Fibroblast of skin of back (primary cell): ENCODE measurements at regions not wholly inside any gene's neighbourhood (a gene's known extent, or its start where the extent isn't known, plus 50 kb on each side); places are given as distances from the start of the nearest gene placed in this dataset.
"Not testable (repeated sequence)": the region's sequence is repeated elsewhere in the genome, so short reads cannot be mapped to it uniquely, and the experiment has no call there.

ENCODE experiments used
- DNase-seq: peaks from one replicate; pipeline ENCODE4 v3.0.0-alpha.2; 2013

DNA sequence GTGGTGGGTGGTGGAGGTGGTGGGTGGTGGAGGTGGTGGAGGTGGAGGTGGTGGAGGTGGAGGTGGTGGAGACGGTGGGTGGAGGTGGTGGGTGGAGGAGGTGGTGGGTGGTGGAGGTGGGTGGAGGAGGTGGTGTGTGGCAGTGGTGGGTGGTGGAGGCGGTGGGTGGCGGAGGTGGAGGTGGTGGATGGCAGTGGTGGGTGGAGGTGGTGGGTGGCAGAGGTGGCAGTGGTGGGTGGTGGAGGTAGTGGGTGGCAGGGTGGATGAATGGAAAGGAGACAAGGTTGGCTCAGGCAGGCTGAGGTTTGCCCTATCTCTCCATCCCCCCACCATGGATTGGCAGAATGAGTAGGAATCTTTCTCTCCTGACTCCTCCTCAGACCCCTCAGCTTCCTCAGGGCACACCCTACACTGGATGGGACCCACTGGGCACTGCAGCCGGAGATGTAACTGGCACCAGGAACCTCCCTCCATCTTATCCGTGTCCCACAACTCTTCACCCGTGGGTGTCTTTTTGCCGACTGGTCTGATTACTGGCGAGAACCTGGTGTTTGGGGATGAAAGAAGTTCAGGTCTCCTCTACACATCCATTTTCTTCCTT, 166.3 kb downstream of the C9orf50 start:
- no peak for DNase-seq

DNA sequence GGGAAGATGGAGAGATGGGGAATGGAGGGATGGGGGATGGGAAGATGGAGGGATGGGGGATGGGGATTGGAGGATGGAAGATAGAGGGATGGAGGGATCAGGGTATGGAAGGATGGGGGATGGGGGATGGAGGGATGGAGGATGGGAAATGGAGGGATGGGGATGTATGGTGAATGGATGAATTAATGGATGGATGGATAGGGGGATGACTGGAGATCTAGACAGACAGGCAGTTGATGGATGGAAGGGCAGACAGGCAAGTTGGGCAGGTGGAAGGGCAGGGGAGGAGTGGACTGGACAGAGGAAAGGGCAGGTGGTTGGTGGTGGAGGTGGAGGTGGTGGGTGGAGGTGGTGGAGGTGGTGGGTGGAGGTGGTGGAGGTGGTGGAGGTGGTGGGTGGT, 167.2 kb downstream of the C9orf50 start:
- no peak for DNase-seq

DNA sequence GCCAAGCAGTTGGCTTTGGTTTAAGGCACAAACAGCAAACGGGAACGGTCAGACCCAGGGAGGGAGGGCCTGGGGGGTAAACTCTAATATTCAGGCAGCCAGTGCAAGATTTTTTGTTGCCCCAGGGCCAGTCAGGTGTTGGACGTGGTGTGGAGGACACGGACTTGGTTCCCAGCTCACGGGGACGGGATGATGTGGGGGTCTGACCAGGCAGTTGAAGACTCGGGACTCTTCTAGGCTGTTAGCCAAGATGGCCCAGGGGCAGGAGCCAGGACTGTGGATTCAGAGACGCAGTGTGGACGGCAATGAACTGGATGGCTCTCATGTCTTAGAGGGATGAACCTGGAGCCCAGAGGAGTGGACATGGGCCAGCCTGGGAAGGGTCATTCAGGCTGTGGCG, 169.2 kb downstream of the C9orf50 start:
- DNase-seq = no peak

DNA sequence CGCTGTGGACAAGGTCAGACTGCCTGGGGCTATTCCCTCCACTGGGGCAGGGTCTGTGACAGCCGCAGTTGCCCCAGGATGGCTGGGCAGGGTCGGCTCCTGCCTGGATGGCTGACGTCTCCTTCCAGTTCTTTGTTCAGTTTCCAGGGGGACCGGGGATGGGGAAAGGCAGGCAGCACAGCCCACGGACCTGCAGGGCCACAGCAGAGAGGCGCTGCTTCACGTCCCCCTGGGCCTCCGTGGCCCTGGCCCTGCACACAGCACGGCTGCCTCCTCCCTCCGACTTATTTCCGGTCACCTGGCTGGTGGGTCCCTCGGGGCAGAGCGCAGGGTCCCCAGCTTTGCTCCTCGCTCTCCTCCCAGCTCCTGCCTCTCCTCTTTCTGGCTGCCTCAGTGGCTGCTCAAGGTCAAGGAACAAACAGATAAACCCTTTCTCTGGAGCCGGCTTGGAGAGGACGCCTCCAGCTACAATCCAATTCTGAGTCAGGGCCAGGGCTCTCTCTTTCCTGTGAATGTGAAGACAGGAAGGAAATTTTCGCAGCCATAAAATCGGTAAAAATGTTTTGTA, 169.7 kb downstream of the C9orf50 start:
- no peak for DNase-seq

DNA sequence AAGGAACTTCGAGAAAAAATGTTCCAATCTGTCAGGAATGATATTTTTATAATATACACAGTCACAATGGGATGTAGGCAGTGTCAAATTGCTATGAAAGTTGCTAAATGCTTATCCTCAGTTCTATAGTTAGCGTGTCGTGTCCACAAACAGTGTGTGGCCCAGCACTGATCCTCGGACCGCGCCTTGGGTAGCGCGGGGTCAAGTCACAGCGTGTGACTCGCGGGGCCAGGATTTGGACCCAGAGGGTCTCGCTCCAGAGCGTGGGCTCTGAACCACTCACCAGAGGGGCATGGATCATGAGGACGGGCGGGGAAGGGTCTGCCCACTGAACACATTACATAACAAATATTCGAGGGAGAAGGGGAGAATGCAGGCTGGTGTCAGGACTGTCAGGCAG, 171.8 kb downstream of the C9orf50 start:
- no peak for DNase-seq

DNA sequence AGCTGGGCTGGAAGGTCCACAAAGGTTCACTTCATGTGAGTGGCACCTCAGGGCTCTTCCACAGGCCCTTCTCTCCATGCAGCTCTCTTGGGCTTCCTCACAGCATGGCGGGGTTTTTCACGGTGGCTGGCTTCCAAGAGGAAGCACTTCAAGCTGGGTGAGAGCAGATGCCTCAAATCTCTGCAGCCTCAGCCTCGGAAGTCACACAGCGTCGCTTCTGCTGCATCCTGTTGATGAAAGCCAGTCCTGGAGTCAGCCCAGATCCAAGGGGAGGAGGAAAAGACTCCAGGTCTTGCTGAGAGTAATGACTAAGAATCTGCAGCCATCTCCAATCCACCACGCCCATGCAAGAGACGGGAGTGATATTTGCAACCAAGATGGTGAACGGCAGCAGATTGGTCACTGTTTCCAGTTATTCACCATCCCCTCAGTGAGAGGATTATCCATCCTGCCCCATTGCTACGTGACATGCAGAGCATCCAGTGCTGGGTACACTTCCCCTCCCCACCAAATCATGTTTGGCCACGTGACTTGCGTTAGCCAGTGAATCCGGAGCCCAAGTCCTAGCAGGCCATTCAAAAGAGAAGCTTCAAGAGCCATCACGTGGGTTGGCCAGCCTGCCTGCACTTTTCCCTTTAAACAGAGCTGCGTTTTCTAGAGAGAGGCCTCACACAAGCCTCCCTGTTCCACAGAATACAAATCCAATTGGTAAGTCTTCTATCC, 173.9 kb downstream of the C9orf50 start:
- DNase-seq = peak; percentile 28

DNA sequence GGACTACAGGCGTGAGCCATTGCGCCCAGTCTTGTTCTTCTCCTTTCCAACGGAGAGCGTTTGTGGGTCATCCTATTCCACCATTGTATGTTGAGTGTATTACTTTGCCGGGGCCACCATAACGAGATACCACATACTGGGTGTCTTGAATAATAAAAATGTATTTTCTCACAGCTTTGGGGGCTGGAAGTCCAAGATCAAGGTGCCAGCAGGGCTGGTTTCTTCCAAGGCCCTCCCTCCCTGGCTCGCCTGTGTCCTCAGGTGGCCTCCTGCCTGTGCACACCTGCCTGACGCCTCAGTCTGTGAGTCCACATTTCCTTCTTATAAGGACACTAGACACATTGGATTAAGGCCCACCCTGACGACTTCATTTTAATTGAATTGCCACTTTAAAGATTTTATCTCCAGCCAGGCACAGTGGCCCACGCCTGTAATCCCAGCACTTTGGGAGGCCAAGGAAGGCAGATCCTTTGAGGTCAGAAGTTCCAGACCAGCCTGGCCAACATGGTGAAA, 175.1 kb downstream of the C9orf50 start:
- no peak for DNase-seq

DNA sequence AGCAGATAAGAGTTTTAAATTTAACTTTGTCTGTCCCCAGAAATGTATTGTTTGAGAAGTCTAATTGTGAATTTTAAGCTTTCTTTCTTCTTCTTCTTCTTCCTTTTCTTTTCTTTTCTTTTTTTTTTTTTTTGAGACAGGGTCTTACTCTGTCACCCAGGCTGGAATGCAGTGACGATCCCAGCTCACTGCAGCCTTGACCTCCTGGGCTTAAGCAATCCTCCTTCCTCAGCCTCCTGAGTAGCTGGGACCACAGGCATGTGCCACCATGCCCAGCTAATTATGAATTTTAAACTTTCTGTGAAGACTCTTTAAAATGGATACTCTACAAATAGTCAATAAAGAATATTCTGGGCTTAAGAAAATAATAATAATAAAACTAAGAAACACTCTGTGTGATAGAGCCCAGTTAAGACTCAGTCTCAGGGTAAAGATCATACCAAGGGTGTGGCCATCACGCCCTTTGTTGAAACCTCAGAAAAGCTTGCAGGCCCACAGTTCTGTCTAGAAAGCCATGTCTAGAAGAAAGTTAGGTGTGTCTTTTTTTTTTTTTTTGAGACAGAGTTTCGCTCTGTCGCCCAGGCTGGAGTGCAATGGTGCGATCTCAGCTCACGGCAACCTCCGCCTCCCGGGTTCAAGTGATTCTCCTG, 177.3 kb downstream of the C9orf50 start:
- DNase-seq = not testable (repeated sequence)

DNA sequence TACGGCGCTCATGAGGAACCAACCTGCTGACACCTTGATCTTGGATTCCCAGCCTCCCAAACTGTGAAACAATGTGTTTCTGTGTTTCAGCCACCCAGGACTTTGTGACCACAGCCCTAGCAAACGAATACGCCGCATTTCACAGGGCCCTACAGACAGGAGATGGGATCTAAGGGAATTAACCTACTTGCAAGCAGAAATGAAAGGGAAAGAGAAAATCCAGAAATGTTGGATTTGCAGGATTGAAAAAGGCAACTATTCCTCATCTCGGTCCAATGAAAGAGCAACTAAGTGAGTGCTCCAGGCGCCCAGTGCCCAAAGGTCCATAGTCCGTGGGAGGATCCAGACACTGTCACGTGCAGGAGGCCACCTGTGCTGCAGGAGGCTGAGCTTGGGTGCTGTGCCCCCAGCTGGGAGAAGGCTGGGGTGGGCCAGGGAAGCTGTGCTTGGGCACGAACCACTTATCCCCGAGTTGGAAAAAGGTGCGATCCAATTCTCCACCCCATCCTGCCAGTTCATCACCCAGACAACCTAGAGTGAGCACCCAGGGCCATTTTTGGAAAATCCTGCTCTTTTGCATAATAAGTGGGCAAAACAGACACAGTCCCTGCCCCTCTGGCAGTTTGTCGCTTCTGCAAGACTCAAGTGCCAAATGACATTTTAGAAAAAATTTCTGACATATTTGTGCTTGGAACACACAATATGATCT, 177.9 kb downstream of the C9orf50 start:
- no peak for DNase-seq

DNA sequence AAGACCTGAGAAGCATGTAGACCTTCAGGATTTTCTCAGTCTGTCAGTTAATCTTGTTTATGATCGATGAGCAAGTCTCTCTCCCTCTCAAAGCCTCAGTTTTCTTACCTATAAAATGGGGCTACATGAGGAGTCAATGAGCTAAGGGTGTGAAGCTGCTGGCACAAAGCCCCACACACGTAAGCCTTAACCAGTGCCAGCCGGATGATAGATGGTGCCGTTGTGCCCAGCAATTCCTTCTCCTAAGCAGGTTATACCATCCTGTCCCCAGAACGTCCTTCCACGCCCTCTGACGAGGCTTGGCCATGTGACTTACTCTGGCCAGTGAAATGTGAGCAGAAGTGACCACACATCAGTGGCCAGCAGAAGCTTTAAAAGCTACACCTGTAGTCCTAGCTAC, 179.0 kb downstream of the C9orf50 start:
- DNase-seq = no peak

DNA sequence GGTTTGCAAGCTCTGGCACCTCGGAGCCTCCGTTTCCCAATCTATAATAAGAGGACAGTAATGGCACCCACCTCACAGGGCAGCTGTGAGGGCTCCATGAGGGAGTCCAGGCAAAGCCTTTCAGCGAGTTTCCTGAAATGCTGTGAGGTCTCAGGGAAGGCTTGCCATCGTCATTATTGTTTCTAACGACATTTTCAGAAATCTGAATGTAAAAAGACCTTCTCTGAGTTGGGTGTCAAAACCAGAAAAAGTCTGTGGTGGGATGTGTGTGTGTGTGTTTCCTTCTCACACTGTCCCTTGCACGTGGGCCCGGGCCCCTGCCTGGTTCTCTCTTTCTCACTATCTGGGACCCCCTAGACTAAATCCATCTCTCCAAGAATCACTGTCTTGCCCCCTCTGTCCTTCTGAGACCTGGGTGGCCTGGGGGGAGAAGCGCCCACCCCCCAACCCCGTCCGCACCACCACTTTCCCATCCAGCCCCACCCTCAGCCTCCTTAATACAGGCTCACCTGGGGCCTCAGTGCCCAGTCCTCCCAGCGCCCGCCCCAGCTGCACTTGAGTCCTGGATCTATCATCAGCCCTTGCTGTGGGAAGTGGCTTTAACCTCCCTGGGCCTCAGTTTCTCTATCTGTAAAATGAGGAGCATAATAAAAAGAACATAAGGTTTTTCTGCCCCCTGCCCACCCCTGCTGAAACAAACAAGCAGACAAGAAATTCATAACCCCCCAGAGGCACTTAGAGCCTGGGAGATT, 180.3 kb downstream of the C9orf50 start:
- DNase-seq = no peak

DNA sequence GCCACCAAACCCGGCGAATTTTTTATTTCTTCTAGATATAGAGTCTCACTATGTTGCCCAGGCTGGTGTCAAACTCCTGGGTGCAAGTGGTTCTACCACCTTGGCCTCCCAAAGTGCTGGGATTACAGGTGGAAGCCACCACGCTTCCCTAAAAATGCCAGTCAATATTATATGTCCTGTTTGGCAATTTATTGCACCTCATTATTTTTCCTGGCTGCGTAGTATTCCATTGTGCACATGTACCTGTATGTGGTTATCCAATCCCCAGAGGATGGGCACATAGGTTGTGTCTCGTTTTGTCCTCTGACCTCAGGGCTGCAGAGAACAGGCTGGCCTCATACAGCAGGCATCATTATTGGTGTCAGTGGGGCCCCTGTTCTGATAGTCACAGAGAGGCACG, 181.7 kb downstream of the C9orf50 start:
- no peak for DNase-seq

DNA sequence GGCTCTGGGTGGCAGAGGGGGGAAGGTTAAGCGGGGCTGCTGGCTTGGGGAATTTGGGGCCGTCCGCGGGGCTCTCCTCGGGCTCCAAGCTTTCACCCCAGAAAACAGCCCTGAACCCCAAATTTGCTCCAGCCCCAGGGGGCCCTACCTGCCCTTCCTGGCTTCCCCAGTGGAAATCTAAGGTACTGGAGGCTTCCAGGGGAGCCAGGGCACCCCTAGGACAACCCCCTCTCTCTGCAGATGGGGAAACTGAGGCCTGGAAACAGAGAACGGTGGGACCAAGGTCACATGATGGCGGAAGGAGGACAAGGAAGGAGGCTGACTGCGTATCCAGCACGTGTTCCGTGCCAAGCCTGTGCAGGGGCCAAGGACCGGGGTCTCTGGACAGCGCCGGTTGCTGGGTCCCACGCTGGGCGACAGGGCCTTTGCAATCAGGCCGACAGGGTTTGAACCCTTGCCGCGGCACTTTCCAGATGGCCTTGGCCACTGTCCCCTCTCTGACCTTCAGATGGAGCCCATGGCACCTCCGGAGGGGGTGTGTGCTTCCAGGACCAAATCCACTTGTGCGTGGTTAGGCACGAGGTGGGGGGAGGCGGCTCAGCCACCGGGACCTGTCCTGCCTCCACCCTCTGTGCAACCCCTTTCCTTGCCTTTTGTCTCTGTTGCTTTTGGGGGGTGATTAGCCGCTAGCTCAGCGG, 183.1 kb downstream of the C9orf50 start:
- DNase-seq = no peak

DNA sequence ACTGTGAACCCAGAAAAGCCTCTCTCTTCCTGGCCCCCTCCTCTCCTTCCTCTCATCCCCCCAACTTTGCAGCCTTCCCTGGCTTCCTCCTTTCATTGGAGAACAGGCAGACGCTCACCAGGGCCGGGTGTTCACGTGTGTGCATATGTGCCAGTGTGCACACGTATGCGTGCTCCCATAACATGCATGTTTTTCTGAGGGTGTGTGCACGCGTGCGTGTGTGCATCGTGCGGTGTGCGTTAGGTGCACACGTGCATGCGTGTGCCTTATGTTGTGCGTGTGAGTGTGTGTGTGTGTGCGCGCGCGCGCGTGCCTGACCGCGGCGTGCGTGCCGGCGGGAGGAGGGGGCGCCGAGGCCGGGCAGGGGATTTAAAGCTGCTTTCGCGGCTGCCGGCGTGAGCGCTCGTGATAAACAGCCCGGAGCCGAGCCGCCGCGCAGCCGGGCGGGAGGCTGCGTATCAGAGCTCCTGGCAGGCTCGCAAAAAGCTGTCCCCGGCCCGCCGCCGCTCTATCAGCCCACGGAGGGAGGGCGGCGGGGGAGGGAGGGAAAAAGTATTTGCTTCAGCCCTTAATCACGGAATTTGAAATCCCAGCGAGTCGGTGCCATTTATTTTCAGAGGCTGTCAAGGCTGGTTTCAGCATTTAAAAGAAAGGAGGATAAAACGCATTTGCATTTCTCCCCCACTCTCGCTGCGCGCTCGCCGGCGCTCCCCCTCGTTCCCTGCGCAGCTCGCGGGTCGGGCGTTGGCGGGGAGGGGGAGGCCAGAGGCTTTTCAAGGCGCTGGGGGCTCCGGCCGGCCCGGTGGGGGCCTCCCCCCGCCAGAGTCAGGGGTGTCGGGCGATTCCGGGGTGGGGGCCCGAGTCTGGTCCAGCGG, 183.9 kb downstream of the C9orf50 start:
- DNase-seq = peak; percentile 55

DNA sequence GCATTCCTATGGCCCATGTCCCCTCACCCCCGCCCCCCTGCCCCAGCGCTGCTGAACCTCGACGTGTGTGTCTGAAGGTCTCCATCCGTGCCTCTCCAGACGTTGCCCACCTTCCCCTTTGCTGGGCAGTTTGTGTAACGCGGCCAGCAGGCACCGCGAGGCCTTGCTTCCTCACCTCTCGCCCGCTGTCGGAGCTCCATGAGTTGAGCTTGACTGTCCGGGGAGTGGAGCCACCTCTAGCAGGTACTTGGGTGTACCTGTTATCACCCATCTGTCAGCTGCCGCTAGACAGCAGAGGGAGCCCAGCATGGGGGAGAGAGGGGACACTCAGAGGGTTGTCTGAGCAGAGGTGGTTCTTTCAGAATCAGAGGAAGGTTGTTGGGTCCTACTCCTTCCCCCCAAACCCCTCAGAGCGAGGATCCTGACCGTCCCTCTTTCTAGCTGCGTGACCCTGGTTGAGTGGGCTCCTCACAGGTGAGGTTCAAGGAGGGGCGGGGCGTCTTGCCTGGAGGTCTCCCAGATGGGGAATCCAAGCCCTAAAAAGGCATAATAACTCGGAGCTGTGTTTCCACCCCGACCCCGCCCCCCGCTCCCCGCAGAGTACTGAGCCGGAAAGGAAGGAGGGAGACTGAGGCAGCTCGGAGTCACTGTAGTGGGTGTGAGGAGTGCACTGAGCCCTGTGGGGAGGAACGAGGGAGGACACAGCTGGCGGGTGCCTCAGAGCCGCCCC, 184.7 kb downstream of the C9orf50 start:
- DNase-seq = no peak

DNA sequence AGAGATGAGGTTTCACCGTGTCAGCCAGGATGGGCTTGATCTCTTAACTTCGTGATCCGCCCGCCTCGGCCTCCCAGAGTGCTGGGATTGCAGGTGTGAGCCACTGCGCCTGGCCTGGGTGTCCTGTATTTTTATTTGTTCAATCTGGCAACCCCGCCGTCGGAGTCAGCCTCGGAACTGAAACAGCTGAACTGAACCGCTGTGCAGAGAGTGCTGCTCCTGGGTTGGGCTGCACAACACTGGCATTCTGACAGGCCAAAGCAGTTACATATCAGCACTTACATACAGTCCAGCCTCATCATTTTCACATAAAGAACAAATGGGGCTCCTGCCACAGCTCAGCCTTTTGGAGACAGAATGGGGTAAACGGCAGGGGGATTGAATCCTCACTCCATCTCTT, 185.6 kb downstream of the C9orf50 start:
- DNase-seq = no peak

DNA sequence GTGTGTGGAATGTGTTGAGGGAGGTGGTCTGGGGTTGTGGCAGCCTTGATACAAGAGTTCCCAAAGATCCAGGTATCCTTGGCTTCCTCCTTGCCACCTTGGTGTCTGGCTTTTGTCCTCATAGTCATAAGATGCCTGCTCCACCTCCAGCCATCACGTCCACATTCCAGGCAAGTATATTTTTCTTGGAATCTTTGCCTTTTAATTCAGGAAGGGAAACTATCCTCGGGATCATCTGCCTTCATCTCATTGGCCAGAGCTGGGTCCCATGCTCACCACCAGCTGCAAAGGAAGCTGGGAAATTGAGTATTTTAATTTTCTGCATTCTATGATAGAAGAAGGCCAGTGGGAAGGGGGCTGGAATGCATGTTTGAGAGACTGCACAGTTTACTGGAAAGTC, 186.7 kb downstream of the C9orf50 start:
- DNase-seq = peak; percentile 31

DNA sequence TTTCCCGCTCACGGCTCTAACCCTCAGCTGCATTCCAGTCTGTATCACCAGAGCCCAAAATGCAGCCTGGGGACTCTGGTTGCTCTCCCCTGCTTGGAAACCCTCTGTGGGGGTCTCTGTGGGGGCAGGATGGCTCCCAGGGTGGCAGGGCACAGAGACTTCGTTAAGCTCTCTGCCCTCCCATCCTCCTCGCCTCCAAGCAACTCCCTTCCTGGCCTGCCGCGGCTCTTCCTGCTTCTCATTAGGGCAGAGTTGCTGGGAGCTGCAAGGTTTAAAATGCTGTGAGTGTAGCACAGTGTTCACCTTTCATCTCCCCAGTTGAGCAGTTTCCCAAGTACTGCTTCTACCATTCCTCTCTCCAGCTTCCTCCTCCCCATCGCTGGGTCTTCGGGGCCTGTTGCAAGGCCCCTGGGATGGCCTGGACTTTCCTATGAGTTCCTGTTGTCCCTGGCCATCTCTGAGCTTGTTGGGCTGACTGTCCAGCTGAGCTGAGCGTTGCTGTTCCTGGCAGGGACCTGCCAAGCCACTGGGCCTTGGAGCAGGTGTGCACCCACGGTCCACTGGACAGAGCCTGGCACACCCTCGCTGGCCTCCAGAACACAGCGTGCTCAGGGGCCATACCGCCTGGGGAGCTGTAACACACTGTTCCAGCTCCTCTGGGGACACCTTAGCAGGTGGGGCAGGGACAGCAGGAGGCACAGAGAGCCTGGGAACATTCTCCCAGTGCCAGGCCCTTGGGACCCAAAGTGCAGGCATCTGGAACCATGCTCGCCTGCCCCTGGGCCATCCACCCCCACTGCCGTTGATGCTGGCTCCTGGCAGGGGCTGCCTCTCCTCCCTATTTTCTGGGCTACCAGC, 188.4 kb downstream of the C9orf50 start:
- DNase-seq = no peak
